Neuronal stem cell (in vitro differentiated cells): ENCODE measurements at regions not wholly inside any gene's neighbourhood (a gene's known extent, or its start where the extent isn't known, plus 50 kb on each side); places are given as distances from the start of the nearest gene placed in this dataset.
"Not testable (repeated sequence)": the region's sequence is repeated elsewhere in the genome, so short reads cannot be mapped to it uniquely, and the experiment has no call there.

Experiments
- DNase-seq: peaks from one replicate; pipeline ENCODE4 v3.0.0-alpha.2; 2013; ENCODE audit warnings: low spot score
- H2AFZ ChIP-seq: one replicate; pipeline ENCODE4 v1.6.1; 2013; ENCODE audit warnings: mild to moderate bottlenecking, low read length, inconsistent platforms
- H2AK5ac ChIP-seq: 2 replicates; pipeline ENCODE4 v1.6.1; 2013; ENCODE audit warnings: low read depth, mild to moderate bottlenecking, inconsistent platforms, low read length, moderate library complexity, mixed read lengths
- H2BK120ac ChIP-seq: 2 replicates; pipeline ENCODE4 v1.6.1; 2013; ENCODE audit warnings: low read depth, mild to moderate bottlenecking, inconsistent platforms, low read length, moderate library complexity, mixed read lengths
- H2BK12ac ChIP-seq: one replicate; pipeline ENCODE4 v1.6.1; 2013; ENCODE audit warnings: low read length, inconsistent platforms
- H2BK15ac ChIP-seq: 2 replicates; pipeline ENCODE4 v1.6.1; 2013; ENCODE audit warnings: mild to moderate bottlenecking, low read length, inconsistent platforms, mixed read lengths
- H2BK5ac ChIP-seq: one replicate; pipeline ENCODE4 v1.6.1; 2013; ENCODE audit warnings: inconsistent platforms, mild to moderate bottlenecking, low read length, moderate library complexity
- H3K14ac ChIP-seq: one replicate; pipeline ENCODE4 v1.6.1; 2013; ENCODE audit warnings: low read length, inconsistent platforms
- H3K18ac ChIP-seq: 2 replicates; pipeline ENCODE4 v1.6.1; 2013; ENCODE audit warnings: low read length, inconsistent platforms
- H3K23ac ChIP-seq: 2 replicates; pipeline ENCODE4 v1.6.1; 2013; ENCODE audit warnings: low read depth, mild to moderate bottlenecking, mixed read lengths, low read length, inconsistent platforms; ENCODE audit not compliant: poor library complexity
- H3K27ac ChIP-seq: replicated peaks from 3 replicates; pipeline ENCODE4 v1.5.1; 2013; ENCODE audit warnings: low read length, inconsistent platforms
- H3K27me3 ChIP-seq, 3 experiments: 2 replicates each; pipeline ENCODE4 v1.6.1; 2013; ENCODE audit warnings: low read length in 3 of 3, mild to moderate bottlenecking in 2 of 3, inconsistent platforms in 1 of 3, low read depth in 1 of 3, mixed read lengths in 1 of 3, moderate library complexity in 1 of 3; ENCODE audit not compliant: control insufficient read depth in 3 of 3, insufficient read depth in 3 of 3
- H3K36me3 ChIP-seq, 2 donors: replicated peaks in 1 of 2; 2 replicates each; pipeline ENCODE4 v1.6.1; 2013; ENCODE audit warnings: low read length in 2 of 2; ENCODE audit not compliant: control insufficient read depth in 2 of 2, insufficient read depth in 2 of 2
- H3K4ac ChIP-seq: 2 replicates; pipeline ENCODE4 v1.6.1; 2013; ENCODE audit warnings: inconsistent platforms, mild to moderate bottlenecking, low read length, moderate library complexity
- H3K4me1 ChIP-seq, 2 donors: 1 replicate in 1 of 2; 2 replicates in 1 of 2; pipeline ENCODE4 v1.6.1; 2013; ENCODE audit warnings: low read length in 2 of 2, low read depth in 1 of 2; ENCODE audit not compliant: control insufficient read depth in 2 of 2, insufficient read depth in 1 of 2
- H3K4me2 ChIP-seq: one replicate; pipeline ENCODE4 v1.6.1; 2013; ENCODE audit warnings: mild to moderate bottlenecking, low read length, inconsistent platforms; ENCODE audit not compliant: insufficient read depth, poor library complexity, severe bottlenecking
- H3K4me3 ChIP-seq, 2 donors: 2 replicates each; pipeline ENCODE4 v1.5.1; 2013; ENCODE audit warnings: low read length in 2 of 2, mild to moderate bottlenecking in 2 of 2, inconsistent platforms in 1 of 2, moderate library complexity in 1 of 2
- H3K79me1 ChIP-seq: one replicate; pipeline ENCODE4 v1.6.1; 2013; ENCODE audit warnings: low read depth, mild to moderate bottlenecking, inconsistent platforms, low read length, moderate library complexity
- H3K9ac ChIP-seq: one replicate; pipeline ENCODE4 v1.6.1; 2013; ENCODE audit warnings: mild to moderate bottlenecking, low read depth, low read length, inconsistent platforms; ENCODE audit not compliant: poor library complexity
- H3K9me3 ChIP-seq, 2 donors: replicated peaks in 1 of 2; 2 replicates each; pipeline versions ENCODE3 to v1.6.1; 2013; ENCODE audit warnings: low read length in 2 of 2, mild to moderate bottlenecking in 2 of 2, inconsistent platforms in 1 of 2, low read depth in 1 of 2, mixed read lengths in 1 of 2, moderate library complexity in 1 of 2; ENCODE audit not compliant: control insufficient read depth in 2 of 2, insufficient read depth in 1 of 2
- H4K8ac ChIP-seq: one replicate; pipeline ENCODE4 v1.6.1; 2013; ENCODE audit warnings: low read depth, mild to moderate bottlenecking, inconsistent platforms, low read length, moderate library complexity
- H4K91ac ChIP-seq: one replicate; pipeline ENCODE4 v1.6.1; 2013; ENCODE audit warnings: low read length, low read depth, mild to moderate bottlenecking, inconsistent platforms; ENCODE audit not compliant: poor library complexity
- WGBS, 2 donors: extraction: QIAGEN DNeasy Blood & Tissue Kit; methylation state at CpG; one replicate each; pipeline ENCODE4 v1.1.7; 2013; ENCODE audit warnings: missing lambda C conversion rate in 2 of 2, mixed read lengths in 1 of 2; ENCODE audit not compliant: insufficient read length in 2 of 2, insufficient replicate concordance in 1 of 2; ENCODE audit errors: extremely low coverage in 2 of 2; 5-methylcytosine and 5-hydroxymethylcytosine counted together

- Histone ChIP-seq H3K23ac (no peak overlapping the region), H3K36me3 (no peaks in the 10 kb centered on the region), H3K4me1 (no peaks in the 10 kb centered on the region), H3K4me2 (no peak overlapping the region), H2AK5ac (no peak overlapping the region), H2AFZ (no peak overlapping the region), H3K18ac (no peak overlapping the region), H3K27me3 (no peaks in the 10 kb centered on the region), H3K79me1 (no peaks in the 10 kb centered on the region), H2BK120ac (no peak overlapping the region), H4K91ac (no peak overlapping the region), H3K27ac (no peak overlapping the region), H3K4me3 (no peak overlapping the region), H4K8ac (no peak overlapping the region), H2BK15ac (no peak overlapping the region), H2BK12ac (no peak overlapping the region), H2BK5ac (no peak overlapping the region), H3K9me3 (no peaks in the 10 kb centered on the region), H3K14ac (no peak overlapping the region), H3K4ac (no peak overlapping the region), H3K9ac (no peak overlapping the region)
- whole genome bisulfite sequencing, 2 donors = no CpG with 5 or more reads among the region's 1 CpG
- DNase-seq = no peak
These were observed 162.6 kb downstream of the MMUT start for GRCh38 chr6:49300443-49300842.

DNA sequence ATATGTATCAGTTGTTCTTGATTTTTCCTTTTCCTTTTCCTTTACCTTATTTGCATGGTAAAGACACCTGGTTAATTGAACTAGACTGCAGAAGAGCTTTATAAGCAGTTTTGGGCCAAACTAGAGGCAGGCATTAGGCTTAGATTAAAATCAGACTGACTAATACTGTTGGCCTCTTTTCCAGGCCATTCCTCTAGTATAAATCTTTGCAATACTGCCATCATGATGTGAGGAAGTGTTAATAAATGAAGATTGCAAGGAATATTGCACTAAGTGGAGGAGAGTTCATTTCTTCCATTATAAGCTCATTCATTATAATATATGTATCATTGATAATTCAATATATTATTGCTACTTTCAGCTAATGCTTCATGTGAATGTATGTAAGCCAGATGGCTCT lies 163.8 kb downstream of the MMUT start:
- Histone ChIP-seq H2BK15ac (no peak overlapping the region), H3K9me3 (no peaks in the 10 kb centered on the region), H3K27me3 (no peaks in the 10 kb centered on the region), H2AK5ac (no peak overlapping the region), H3K79me1 (no peaks in the 10 kb centered on the region), H3K4me1 (no peaks in the 10 kb centered on the region), H2BK12ac (no peak overlapping the region), H3K18ac (no peak overlapping the region), H3K23ac (no peak overlapping the region), H3K36me3 (no peaks in the 10 kb centered on the region), H3K4ac (no peak overlapping the region), H3K4me2 (no peak overlapping the region), H2BK120ac (no peak overlapping the region), H3K4me3 (no peak overlapping the region), H3K9ac (no peak overlapping the region), H3K14ac (no peak overlapping the region), H2AFZ (no peak overlapping the region), H4K8ac (no peak overlapping the region), H2BK5ac (no peak overlapping the region), H3K27ac (no peak overlapping the region), H4K91ac (no peak overlapping the region)
- no peak for DNase-seq

- Histone ChIP-seq H3K4me1 (no peaks in the 10 kb centered on the region), H2AFZ (no peak overlapping the region), H3K14ac (no peak overlapping the region), H2AK5ac (no peak overlapping the region), H3K27ac (no peak overlapping the region), H3K18ac (no peak overlapping the region), H3K9ac (no peak overlapping the region), H2BK15ac (no peak overlapping the region), H3K4me3 (no peak overlapping the region), H3K23ac (no peak overlapping the region), H3K27me3 (no peaks in the 10 kb centered on the region), H3K36me3 (no peaks in the 10 kb centered on the region), H3K4me2 (no peak overlapping the region), H3K9me3 (no peaks in the 10 kb centered on the region), H4K91ac (no peak overlapping the region), H2BK12ac (no peak overlapping the region), H3K79me1 (no peaks in the 10 kb centered on the region), H4K8ac (no peak overlapping the region), H2BK120ac (no peak overlapping the region), H3K4ac (no peak overlapping the region), H2BK5ac (no peak overlapping the region)
- no peak for DNase-seq
- no CpG with 5 or more reads among the region's 1 CpG for WGBS, 2 donors
These were observed 178.9 kb downstream of the MMUT start for GRCh38 chr6:49284180-49284579.

DNA sequence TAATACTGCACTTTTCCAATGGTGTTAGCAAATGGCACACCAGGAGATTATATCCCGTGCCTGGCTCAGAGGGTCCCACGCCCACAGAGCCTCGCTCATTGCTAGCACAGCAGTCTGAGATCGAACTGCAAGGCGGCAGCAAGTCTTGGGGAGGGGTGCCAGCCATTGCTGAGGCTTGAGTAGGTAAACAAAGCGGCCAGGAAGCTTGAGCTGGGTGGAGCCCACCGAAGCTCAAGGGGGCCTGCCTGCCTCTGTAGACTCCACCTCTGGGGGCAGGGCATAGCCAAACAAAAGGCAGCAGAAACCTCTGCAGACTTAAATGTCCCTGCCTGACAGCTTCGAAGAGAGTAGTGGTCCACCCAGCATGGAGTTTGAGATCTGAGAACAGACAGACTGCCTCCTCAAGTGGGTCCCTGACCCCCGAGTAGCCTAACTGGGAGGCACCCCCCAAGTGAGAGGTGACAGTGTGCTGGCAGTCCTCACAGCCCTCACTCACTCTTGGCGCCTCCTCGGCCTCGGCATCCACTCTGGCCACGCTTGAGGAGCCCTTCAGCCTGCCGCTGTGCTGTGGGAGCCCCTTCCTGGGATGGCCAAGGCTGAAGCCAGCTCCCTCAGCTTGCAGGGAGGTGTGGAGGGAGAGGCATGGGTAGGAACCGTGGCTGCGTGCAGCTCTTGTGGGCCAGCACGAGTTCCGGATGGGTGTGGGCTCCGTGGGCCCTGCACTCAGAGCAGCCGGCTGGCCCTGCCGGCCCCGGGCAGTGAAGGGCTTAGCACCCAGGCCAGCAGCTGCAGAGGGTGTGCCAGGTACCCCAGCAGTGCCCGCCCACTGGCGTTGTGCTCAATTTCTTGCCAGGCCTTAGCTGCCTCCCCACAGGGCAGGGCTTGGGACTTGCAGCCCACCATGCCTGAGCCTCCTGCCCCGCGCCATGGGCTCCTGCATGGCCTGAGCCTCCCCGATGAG lies 188.0 kb downstream of the MMUT start:
- not testable (repeated sequence) for H3K9ac ChIP-seq, DNase-seq, H3K4me1 ChIP-seq, H2AK5ac ChIP-seq, H3K4me3 ChIP-seq, H2AFZ ChIP-seq, H2BK5ac ChIP-seq, H3K18ac ChIP-seq, H3K79me1 ChIP-seq, H3K9me3 ChIP-seq, H3K23ac ChIP-seq, H3K4ac ChIP-seq, H3K36me3 ChIP-seq, H4K8ac ChIP-seq, H2BK12ac ChIP-seq, H3K4me2 ChIP-seq, H2BK15ac ChIP-seq, H4K91ac ChIP-seq, H3K27ac ChIP-seq, H3K27me3 ChIP-seq, H2BK120ac ChIP-seq
- H3K14ac ChIP-seq = peak overlapping the region; percentile 38
- no CpG with 5 or more reads among the region's 27 CpGs for WGBS, 2 donors
